Gastroesophageal sphincter (tissue), 3 donors: ENCODE measurements at regions not wholly inside any gene's neighbourhood (a gene's known extent, or its start where the extent isn't known, plus 50 kb on each side); places are given as distances from the start of the nearest gene placed in this dataset.

Experiments used
- CTCF ChIP-seq, 4 experiments: fragments of 200-600 bp in 2 of 4; fragments of 450-650 bp in 2 of 4; sonication (generic) in 1 of 4; IDR thresholded peaks; one replicate each; pipeline ENCODE4 v1.5.1; 2017 to 2019; ENCODE audit warnings: antibody characterized with exemption in 4 of 4, mild to moderate bottlenecking in 2 of 4, moderate library complexity in 2 of 4
- EP300 ChIP-seq: sonication (generic); formaldehyde crosslinking; IDR thresholded peaks from one replicate; pipeline ENCODE4 v1.6.1; 2017; ENCODE audit warnings: antibody characterized with exemption, mild to moderate bottlenecking
- POLR2AphosphoS5 ChIP-seq: sonication (generic); formaldehyde crosslinking; IDR thresholded peaks from one replicate; pipeline ENCODE4 v1.6.1; 2017; ENCODE audit warnings: antibody characterized with exemption

DNA sequence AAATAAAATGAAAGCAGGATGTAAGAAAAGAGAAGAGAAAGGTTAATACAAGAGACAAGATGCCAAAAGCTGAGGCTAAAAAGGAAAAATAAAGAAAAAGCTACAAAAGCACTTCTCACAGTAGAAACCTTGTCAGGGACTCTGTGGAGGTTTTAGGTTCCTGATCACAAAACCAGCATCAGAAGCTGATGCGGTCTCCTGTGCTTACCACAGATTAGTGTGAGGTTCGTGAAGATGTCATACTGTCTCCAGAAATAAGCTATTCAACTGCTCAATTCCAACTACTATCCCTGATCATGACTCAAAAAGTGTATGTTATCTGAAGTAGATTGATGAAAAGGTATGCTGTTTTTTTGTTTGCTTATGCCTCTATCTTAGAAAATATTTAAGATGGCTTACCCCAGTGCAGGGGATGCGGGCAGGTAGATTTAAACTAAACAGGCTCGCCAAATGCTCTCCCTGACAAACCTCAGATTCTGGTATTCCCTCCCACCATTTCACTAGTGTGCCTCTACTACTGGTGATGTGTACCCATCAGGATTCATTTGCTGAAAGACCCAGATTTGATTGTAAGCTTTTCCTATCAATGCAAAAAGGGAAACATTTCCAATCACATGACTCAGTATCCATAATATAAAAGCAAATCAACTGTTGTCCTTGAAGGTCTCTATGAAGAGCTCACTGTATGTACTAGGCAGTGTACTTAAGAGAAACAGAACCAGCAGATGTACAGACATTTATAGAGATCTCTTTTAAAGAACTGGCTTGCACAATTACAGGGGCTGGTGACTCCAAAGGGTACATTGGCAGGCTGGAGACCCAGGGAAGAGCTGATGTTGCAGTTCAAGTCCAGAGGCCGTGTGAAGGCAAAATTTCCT is 169.5 kb upstream of the FOXN3 start:
- TF ChIP-seq CTCF (IDR thresholded peaks at IDR 0.05) (no peak), POLR2AphosphoS5 (no peak), EP300 (no peak)
